ENCODE measurements at regions not wholly inside any gene's neighbourhood (a gene's known extent, or its start where the extent isn't known, plus 50 kb on each side); places are given as distances from the start of the nearest gene placed in this dataset.

DNA sequence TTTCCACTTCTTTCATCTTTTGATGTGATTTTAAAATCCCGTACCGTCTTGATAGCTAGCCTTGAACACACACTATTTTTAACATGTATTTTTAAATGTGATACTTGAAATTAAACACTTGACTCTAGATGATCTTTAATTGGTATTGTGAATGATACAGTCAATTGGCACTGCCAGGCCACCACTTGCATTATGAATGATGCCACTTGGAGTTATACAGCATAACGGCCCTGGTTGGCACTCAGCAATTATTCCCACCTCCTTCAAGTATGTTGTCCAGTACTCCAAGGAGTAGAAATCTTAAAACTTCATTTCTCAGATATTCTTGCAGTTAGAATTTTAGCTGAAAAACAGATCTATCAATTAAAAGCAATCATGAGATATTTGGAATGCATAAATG lies 62.9 kb downstream of the TENT5A start:
- TF ChIP-seq ZNF747 (tag by site-specific recombination; IDR thresholded peaks at IDR 0.05) (no peak), KLF16 (tag by site-specific recombination; IDR thresholded peaks at IDR 0.05) (no peak), GLI4 (tag by site-specific recombination; IDR thresholded peaks at IDR 0.05) (no peak)
- TF ChIP-seq, protein P1, sequence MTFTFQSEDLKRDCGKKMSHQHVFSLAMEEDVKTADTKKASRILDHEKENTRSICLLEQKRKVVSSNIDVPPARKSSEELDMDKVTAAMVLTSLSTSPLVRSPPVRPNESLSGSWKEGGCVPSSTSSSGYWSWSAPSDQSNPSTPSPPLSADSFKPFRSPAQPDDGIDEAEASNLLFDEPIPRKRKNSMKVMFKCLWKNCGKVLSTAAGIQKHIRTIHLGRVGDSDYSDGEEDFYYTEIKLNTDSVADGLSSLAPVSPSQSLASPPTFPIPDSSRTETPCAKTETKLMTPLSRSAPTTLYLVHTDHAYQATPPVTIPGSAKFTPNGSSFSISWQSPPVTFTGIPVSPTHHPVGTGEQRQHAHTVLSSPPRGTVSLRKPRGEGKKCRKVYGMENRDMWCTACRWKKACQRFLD (tag by site-specific recombination; IDR thresholded peaks at IDR 0.05), result no peak
